Thyroid gland (tissue), 4 donors: ENCODE measurements at regions not wholly inside any gene's neighbourhood (a gene's known extent, or its start where the extent isn't known, plus 50 kb on each side); places are given as distances from the start of the nearest gene placed in this dataset.

Experiments used
- POLR2A ChIP-seq, 2 donors: fragments of 450-650 bp; IDR thresholded peaks; one replicate each; pipeline ENCODE4 v1.6.1; 2017; ENCODE audit warnings: antibody characterized with exemption in 2 of 2, mild to moderate bottlenecking in 2 of 2, moderate library complexity in 1 of 2
- TF ChIP-seq, protein P1 (sequence below), 6 experiments: fragments of 200-600 bp in 3 of 6; fragments of 450-650 bp in 3 of 6; sonication (generic) in 3 of 6; IDR thresholded peaks; one replicate each; pipeline ENCODE4 v1.5.1; 2016 to 2019; ENCODE audit warnings: antibody characterized with exemption in 6 of 6, mild to moderate bottlenecking in 2 of 6, inconsistent platforms in 1 of 6, moderate library complexity in 1 of 6

DNA sequence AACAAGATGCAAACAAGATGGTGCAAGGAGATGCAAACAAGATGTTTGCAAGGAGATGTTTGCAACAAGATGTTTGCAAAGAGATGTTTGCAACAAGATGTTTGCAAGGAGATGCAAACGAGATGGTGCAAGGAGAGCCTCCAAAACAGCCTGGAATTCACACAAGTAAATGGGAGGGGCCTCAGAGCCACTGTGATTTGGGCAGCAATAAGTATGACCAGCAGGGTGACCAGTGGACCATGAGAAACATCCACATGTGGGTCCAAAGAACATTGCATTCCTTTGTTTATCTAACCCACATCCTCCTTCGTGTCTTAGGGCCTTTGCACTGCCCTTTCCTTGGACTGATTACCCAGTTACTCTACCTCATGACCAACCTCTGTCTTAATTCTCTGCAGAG is 162.9 kb downstream of the PLPP3 start:
- TF ChIP-seq, protein P1, sequence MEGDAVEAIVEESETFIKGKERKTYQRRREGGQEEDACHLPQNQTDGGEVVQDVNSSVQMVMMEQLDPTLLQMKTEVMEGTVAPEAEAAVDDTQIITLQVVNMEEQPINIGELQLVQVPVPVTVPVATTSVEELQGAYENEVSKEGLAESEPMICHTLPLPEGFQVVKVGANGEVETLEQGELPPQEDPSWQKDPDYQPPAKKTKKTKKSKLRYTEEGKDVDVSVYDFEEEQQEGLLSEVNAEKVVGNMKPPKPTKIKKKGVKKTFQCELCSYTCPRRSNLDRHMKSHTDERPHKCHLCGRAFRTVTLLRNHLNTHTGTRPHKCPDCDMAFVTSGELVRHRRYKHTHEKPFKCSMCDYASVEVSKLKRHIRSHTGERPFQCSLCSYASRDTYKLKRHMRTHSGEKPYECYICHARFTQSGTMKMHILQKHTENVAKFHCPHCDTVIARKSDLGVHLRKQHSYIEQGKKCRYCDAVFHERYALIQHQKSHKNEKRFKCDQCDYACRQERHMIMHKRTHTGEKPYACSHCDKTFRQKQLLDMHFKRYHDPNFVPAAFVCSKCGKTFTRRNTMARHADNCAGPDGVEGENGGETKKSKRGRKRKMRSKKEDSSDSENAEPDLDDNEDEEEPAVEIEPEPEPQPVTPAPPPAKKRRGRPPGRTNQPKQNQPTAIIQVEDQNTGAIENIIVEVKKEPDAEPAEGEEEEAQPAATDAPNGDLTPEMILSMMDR (IDR thresholded peaks at IDR 0.05), result no peak
- no peak for TF ChIP-seq POLR2A (IDR thresholded peaks at IDR 0.05)
